HG03066 (cell line): ENCODE measurements at regions not wholly inside any gene's neighbourhood (a gene's known extent, or its start where the extent isn't known, plus 50 kb on each side); places are given as distances from the start of the nearest gene placed in this dataset.

Experiments
- ATAC-seq: cut with Tn5 transposase; IDR thresholded peaks from one replicate; pipeline ENCODE4 v1.9.1; 2021; ENCODE audit warnings: low read depth; ENCODE audit not compliant: unreplicated experiment

DNA sequence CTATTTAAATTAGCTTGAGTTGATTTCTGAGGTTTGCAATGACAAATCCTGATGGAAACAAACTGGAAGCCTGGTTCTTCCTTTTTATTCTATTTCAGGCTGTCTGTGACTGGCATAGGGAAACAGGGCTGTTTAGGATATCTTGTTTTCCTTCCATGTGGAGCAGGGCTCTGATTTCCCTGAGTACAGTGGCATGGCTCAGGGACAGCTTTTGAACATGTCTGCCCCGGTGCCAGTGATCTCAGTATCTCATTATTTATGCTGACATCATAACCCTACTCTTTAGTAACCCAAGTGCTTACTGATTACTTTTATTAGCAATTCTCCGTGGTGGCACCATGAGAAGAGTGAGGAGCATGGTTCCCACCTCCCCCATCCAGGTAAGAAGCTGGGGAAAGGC, 720.3 kb downstream of the GALR1 start:
- no peak for ATAC-seq

DNA sequence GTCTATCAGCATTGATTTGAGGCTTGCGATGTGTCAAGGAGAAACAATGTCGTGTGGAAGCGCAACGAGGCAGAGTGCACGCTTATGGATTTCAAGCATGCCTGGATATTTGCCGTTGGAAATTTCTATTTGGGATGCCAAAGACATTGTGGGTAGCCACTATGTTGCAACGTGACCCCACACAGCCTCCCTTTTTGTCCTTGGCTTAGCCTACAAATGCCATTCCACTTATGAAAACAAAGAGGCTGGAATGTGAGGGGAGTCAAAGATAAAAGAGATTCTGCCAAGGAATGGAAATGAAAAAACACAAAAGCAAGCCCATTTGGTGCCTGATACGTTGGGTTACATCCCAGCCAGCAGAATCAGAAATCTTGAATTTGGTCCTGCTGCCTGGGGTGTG, 721.2 kb downstream of the GALR1 start:
- no peak for ATAC-seq

DNA sequence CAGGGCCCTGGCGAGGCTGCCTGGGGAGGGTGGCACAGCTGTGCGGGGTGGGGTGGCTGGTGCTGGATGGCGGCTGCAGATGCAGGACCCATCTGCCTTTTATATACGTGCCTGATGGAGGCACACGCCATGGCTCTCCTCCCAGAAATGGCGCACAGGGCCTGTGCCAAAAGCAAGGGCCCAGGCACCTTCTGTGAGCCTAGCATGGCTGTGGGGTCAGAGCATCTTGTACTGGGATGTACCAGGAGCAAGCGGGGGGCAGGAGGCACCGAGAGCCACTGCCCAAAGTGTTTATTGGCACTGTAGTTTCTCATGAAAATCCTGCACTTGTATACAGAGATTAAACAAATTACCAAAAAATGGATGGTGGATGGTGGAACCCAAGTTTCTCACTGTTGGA, 724.1 kb downstream of the GALR1 start:
- no peak for ATAC-seq

DNA sequence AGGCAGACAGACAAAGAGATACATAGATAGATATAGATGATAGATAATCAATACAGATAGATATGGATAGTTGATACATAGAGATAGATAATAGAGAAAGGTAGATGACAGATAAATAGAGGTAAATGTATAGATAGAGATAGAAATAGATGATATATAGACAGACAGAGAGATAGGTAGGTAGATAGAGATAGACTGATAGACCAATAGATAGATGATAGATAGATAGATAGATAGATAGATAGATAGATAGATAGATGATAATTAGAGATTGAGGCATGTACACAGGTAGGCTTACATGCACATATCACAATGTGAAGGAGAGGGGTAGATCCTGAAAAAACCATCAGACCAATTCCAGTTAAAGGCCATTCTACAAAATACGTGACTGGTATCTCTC, 724.7 kb downstream of the GALR1 start:
- ATAC-seq = no peak

DNA sequence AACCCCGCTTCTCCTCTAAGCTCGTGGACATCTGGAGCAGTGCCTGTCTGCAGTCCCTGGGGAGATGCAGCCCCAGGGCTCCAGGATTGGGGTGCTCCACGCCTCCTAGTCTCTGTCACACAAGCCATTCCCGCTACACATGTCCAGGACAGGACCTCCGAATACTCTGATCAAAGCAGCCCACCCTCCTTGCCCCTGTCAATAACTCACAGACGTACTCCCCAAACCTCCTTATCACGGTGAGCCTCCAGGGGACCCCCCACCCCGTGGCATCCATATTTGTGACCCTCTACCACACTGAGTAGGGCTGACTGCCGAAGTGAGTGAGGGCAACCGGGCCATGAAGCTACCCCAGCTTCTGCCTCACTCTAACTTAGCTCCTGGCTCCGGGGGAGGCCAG, 727.7 kb downstream of the GALR1 start:
- ATAC-seq = no peak

DNA sequence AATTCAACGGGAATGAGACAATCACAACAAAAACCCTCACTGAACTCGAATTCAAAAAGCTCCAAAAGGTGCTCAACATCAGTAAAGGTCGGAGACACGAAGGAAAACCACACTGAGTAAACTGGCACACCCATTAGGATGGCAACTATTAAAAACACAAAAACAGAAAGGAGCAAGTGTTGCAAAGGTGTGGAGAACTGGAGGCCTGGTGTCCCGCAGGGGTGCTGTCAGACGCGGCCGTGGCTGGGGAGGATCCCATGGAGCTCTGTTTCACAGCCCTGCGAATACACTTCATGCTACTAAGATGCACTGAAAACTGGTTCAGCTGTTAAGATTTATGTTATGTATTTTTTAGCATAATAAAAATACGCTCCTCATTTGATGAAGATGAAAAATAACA, 730.6 kb downstream of the GALR1 start:
- no peak for ATAC-seq

DNA sequence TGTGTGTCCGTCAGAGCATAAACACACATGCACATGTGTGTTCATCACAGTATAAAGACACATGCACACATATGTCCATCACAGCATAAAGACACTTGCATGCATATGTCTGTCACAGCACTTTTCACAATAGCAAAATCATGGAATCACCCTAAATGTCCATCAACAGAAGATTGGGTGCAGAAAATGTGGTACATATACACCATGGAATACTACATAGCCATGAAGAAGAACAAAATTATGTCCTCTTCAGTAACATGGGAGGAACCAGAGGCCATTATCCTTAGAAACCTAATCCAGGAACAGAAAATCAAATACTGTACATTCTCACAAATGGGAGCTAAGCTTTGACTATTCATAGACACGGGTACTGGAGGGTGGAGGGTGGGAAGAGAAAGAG, 732.2 kb downstream of the GALR1 start:
- no peak for ATAC-seq

DNA sequence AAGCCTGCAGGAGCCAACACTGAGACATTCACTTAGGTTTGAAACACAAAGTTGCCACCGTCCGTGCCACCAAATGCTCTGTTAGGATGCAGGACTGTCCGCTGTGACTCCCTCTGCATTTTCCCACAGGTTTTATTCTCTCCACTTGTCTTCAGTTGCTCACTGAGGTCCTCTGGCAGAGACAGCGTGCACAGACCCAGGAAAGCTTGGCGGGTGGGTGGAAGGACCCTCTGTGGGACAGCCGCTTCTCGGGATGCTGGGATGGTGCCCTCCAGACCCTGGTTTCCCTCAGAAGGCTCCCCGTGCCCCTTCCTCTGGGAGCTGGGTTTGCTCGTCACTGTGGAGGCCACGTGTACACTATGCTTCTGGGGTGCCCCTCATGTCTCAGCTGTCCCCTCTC, 733.6 kb downstream of the GALR1 start:
- ATAC-seq = no peak

DNA sequence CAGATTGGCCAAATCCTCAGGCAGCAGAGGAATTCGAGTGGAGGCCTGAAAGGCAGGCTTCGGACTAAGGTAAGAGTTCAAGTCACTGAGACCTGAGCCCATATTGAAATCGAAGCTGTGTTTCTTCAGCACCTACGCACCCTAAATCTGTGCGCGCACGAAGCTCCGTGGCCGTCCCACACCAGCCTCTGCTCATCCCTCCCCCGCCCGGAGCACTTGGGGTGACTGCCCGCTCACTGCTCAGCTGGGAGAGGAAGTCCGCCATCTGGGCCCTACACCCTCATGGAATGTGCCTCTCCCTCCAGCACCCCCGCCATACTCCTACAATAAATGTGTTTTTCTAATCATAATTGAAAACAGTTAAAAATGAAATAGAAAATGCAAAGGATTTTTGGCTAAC, 734.5 kb downstream of the GALR1 start:
- ATAC-seq = no peak

DNA sequence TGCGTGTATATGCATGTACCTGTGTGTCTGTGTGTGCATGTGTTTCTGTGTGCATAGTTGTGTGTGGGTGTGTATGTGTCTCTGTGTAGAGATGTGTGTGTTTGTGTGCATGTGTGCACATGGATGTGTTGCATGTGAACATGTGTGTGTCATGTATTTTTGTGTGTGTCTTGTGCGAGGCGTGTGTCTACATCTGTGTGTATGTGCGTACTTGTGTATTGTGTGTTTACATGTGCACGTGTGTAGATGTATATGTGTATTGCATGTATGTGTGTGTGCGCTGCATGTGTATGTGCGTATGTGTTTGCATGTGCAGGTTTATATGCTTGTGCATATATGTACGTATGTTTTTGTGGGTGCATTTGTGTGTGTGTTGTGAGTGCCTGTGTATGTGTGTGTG, 735.2 kb downstream of the GALR1 start:
- no peak for ATAC-seq

DNA sequence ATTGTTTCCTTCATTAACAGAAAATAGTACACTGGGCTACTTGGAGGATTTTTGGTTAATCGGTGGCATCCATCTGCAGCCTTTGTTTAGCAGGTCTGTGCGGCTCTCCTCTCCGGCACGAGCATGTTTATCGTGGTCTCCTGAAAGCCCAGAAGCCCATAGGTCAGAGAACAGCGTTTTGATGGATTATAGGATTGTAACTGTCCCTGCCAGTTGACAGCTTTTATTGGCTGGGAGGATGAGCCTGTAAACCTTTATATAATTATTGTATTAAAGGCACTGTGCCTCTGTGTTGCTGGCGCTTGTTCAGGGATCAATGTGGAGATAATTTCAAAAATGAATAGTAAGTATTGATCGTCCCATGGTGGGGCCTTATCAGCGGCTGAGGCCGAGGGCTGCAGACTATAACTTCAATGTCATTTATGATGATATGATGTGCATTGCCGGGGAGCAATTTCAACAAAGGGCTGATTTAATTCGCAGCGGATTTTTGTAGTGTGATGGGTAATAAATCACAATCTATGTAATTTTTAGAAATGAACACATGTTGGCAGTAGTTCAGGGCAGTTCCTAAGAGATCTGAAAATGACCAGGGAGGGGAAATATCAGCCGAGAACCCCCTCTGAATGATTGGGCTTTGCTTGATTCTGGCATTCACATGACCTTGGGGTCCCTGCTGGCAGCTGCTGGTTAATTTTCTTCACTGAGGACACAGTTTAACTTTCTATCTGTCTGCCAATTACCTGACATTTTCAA, 736.1 kb downstream of the GALR1 start:
- no peak for ATAC-seq

DNA sequence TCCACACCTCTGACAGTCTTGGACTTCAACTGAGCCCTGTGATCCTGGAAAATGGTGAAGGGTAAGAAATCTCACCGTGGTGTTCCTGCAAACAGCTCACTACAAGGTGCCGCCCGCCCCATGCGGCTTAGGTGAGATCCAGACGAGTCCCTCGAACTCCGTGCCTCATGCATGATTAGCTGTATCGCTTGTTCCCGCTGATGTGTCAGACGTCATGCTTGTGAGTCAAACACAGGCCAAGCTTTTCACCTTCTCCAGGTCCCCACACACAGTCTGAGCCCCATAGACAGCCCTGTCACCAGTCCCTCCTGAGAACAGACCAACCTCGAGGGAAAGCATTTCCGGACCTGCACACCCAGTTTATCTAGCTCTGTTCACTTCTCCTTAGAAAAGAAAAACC, 740.5 kb downstream of the GALR1 start:
- ATAC-seq = no peak

DNA sequence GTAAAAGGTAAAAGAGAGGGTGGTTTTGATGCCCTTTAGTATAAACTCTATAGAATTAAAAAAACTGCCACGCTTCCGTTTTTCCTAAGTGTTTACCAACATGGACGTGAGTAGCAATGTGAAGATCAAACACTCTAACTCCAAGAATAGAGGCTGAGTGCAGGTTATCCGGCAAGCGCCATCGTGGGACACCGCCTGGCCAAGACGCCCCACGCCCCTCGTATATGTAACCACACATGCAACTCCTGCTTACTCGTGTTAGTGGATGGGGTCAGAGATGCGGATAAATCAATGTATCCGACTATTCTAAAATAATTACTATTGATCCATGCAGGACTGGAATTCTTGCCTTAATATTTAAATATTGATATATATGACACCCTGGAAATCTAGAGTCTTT, 741.3 kb downstream of the GALR1 start:
- no peak for ATAC-seq

DNA sequence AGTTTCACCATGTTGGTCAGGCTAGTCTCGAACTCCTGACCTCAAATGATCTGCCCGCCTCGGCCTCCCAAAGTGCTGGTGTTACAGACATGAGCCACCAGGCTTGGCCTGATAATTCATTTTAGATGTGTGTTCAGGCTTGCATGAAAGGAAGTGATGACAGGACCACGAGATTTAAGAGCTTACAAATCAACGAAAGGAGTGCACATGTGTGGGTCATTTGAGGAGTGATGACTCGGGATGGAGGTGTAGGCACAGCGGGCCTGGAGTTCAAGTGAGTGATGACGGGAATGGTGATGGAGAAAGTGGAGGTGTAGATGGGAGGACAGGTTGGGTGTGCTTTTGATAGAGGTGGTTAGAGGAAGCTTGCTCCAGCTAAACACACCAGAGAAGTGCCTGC, 742.4 kb downstream of the GALR1 start:
- no peak for ATAC-seq

DNA sequence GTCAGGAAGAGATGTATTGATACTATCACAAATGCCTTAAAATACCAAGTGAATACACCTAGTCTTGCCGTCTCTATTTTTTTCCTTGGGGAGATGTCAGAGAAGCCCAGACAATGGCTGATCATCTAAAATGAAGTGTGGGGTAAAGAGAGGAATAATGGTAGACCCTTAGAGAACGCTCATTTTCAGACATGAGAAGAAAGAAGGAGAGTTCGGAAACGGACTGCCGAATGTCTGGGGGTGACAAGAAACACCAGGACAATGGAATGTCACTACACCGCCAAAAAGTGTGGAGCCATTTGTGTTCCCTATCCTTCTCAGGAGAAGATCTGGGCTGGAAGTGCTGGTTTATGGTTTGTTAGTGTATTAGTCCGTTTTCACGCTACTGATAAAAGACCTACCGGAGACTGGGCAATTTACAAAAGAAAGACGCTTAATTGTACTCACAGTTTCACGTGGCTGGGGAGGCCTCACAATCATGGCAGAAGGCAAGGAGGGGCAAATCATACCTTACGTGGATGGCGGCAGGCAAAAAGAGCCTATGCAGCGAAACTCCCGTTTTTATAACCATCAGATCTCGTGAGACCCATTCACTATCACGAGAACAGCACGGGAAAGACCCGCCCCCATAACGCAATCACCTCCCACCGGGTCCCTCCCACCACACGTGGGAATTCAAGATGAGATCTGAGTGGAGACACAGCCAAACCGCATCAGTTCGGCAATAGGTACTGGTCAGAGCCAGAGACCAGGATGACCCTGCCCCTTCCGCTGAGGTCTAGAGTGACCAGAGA, 743.7 kb downstream of the GALR1 start:
- ATAC-seq = no peak

DNA sequence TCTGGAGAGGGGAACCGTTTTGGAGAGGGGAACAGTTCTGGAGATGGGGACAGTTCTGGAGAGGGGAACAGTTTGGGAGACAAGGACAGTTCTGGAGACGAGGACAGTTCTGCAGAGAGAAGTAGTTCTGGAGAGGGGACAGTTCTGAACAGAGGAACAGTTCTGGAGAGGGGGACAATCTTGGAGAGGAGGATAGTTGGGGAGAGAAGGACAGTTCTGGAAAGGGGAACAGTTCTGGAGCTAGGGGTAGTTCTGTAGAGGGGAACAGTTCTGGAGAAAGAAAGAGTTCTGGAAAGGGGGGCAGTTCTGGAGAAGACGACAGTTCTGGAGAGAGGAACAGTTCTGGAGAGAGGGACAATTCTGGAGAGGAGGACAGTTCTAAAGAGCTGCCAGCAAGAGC, 745.9 kb downstream of the GALR1 start:
- no peak for ATAC-seq

DNA sequence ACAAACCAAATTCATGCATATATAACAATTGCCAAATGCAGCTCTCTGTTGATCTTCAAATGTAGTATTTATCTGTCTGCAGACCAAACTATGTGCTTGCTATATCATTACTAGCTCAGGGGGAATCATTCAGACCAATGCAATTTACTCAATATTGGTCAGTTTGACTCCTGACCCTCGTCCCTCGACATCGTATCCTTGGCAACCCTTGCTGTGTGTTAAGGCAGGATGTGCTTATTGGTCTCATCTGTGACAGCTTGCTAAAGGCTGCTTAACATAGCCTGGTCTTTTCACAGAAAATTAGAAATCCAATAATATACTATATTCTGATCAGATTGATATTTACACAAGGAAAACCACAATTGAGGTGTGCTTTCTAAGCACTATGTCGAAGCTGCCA, 747.1 kb downstream of the GALR1 start:
- no peak for ATAC-seq

DNA sequence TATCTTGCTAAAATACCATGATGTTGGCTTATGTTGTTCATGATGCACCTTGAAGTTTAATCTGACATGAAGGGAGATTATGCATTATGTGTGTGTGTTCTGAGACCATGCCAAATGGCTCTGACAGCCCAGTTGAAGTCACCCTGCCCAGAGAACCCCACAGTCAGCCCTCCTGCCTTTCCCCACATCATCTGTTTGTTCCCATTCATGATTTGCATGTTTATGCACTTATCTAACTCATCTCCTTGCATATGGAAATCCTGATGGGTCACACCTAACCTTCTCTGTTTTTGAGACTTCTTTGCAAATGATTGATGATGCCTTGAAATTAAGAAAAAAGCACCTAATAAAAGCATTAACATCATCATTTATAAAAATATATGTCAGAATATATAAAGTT, 752.2 kb downstream of the GALR1 start:
- no peak for ATAC-seq

DNA sequence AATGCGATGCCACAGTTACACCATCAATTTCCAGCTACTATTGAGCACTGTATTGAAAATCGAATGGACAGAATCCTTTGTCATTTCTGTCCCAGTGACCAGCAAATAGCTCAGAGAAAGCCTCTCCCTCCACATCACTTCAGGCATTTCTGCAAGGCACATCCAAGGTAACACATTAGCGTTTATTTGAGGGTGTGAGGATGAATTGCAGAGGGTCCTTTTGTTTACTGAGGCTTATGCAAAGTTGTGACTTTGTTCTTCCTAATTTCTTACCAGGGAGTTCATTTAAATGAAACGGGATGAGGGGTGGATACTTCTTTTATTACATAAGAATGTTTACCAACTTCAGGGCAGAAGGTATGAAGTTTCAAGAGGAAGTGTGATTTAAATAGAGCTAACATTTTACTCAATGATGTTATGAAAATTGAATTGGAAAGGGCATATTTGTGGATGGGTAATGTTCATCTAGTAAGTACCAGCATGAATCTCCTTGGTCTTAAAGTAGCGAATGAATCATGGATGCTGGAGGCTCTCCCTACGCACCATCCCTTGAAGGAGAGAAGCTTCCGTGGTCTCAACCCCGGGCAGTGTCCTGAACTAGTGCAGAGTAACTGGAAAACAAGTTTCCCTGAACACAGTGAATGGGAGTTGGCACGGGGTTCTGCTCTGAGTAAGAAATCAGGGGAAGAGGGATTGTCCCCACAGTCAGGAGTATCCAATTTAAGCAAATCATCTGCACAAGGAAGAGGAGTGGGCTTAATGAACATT, 756.5 kb downstream of the GALR1 start:
- ATAC-seq = no peak

DNA sequence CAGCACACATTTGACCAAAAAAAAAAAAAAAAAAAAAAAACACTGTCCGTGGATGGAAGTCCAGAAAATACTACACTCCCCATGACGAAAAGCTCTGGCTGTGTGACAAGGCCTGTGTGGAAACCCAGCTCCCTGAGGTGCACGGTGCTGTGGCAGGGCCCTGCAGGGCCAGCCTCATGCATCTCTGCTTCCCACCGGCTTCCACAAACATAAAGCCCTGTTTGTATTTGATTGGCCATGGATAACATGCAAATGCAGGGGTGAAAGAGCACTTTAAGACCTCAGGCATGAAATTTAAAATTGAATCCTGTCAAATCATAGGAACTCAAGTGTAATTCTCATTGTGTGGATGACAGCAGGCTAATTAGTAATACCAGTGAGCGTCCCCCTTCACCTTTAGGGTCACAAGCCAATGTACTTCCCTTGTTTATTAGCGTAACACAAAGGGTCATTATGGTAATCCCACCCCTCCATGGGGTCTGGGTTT, 757.2 kb downstream of the GALR1 start:
- ATAC-seq = no peak

DNA sequence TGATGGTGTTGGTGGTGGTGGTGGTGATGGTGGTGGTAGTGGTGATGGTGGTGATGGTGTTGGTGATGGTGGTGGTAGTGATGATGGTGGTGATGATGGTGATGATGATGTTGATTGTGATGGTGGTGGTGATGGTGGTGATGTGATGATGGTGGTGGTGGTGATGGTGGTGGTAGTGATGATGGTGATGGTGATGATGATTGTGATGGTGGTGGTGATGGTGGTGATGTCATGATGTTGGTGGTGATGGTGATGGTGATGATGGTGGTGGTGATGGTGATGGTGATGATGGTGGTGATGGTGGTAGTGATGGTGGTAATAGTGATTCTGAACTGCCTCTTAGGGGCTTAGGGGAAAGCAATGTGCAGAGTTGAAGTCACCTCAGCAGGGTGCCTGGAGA, 760.7 kb downstream of the GALR1 start:
- no peak for ATAC-seq
